ENCODE measurements at regions not wholly inside any gene's neighbourhood (a gene's known extent, or its start where the extent isn't known, plus 50 kb on each side); places are given as distances from the start of the nearest gene placed in this dataset.

GRCh38 chr13:40080676-40081075, 425.2 kb downstream of the COG6 start:
- Histone ChIP-seq H3K27me3 (no peaks in the 10 kb centered on the region), H3K9me2 (replicated peaks; ENCODE audit: insufficient read depth) (no peaks in the 10 kb centered on the region), H3K36me3 (replicated peaks; ENCODE audit: insufficient read depth, low read depth) (no peaks in the 10 kb centered on the region), H3K27ac (no peak overlapping the region), H3K4me3 (no peak overlapping the region), H4K20me1 (ENCODE audit: insufficient read depth, poor library complexity, severe bottlenecking) (no peaks in the 10 kb centered on the region), H3K9me3 (ENCODE audit: low read depth) (no peaks in the 10 kb centered on the region), H3K4me2 (no peak overlapping the region), H3K4me1 (ENCODE audit: insufficient read depth) (no peaks in the 10 kb centered on the region), H2AFZ (no peak overlapping the region), H3K79me2 (no peaks in the 10 kb centered on the region)
- 91% methylated on average over 2 of the region's 2 CpGs for WGBS (ENCODE audit: low lambda C conversion rate, missing lambda C conversion rate)
- no peak for DNase-seq (ENCODE audit: low spot score)
- TF ChIP-seq CTCF (IDR thresholded peaks at IDR 0.05; ENCODE audit: poor library complexity), result no peak
- TF ChIP-seq EZH2 (IDR thresholded peaks at IDR 0.05; ENCODE audit: borderline replicate concordance), result no peak
- TF ChIP-seq EZH2phosphoT487 (IDR thresholded peaks at IDR 0.05; ENCODE audit: low read depth, severe bottlenecking, unreplicated experiment), result no peak

- Histone ChIP-seq H3K9me2 (replicated peaks; ENCODE audit: insufficient read depth) (no peaks in the 10 kb centered on the region), H3K4me1 (ENCODE audit: insufficient read depth) (no peaks in the 10 kb centered on the region), H3K27me3 (no peaks in the 10 kb centered on the region), H3K4me2 (no peak overlapping the region), H3K79me2 (no peaks in the 10 kb centered on the region), H3K27ac (no peak overlapping the region), H3K36me3 (replicated peaks; ENCODE audit: insufficient read depth, low read depth) (no peaks in the 10 kb centered on the region), H4K20me1 (ENCODE audit: insufficient read depth, poor library complexity, severe bottlenecking) (no peaks in the 10 kb centered on the region), H2AFZ (no peak overlapping the region), H3K4me3 (no peak overlapping the region), H3K9me3 (ENCODE audit: low read depth) (no peaks in the 10 kb centered on the region)
- TF ChIP-seq CTCF (IDR thresholded peaks at IDR 0.05; ENCODE audit: poor library complexity) (no peak), EZH2phosphoT487 (IDR thresholded peaks at IDR 0.05; ENCODE audit: low read depth, severe bottlenecking, unreplicated experiment) (no peak), EZH2 (IDR thresholded peaks at IDR 0.05; ENCODE audit: borderline replicate concordance) (no peak)
- WGBS (ENCODE audit: low lambda C conversion rate, missing lambda C conversion rate), result 87% methylated on average over 8 of the region's 8 CpGs
- no peak for DNase-seq (ENCODE audit: low spot score)
These were observed 427.2 kb downstream of the COG6 start for GRCh38 chr13:40082639-40083038.

GRCh38 chr13:40083841-40084240, 428.4 kb downstream of the COG6 start:
- Histone ChIP-seq H3K9me2 (replicated peaks; ENCODE audit: insufficient read depth) (no peaks in the 10 kb centered on the region), H2AFZ (no peak overlapping the region), H4K20me1 (ENCODE audit: insufficient read depth, poor library complexity, severe bottlenecking) (no peaks in the 10 kb centered on the region), H3K9me3 (ENCODE audit: low read depth) (no peaks in the 10 kb centered on the region), H3K79me2 (no peaks in the 10 kb centered on the region), H3K4me1 (ENCODE audit: insufficient read depth) (no peaks in the 10 kb centered on the region), H3K27ac (no peak overlapping the region), H3K36me3 (replicated peaks; ENCODE audit: insufficient read depth, low read depth) (no peaks in the 10 kb centered on the region), H3K4me3 (no peak overlapping the region), H3K27me3 (no peaks in the 10 kb centered on the region), H3K4me2 (no peak overlapping the region)
- TF ChIP-seq CTCF (IDR thresholded peaks at IDR 0.05; ENCODE audit: poor library complexity), result no peak
- no peak for TF ChIP-seq EZH2phosphoT487 (IDR thresholded peaks at IDR 0.05; ENCODE audit: low read depth, severe bottlenecking, unreplicated experiment)
- no peak for TF ChIP-seq EZH2 (IDR thresholded peaks at IDR 0.05; ENCODE audit: borderline replicate concordance)
- DNase-seq (ENCODE audit: low spot score), result no peak
- 81% methylated on average over 2 of the region's 2 CpGs for WGBS (ENCODE audit: low lambda C conversion rate, missing lambda C conversion rate)

- Histone ChIP-seq H3K27ac (no peak overlapping the region), H3K79me2 (no peaks in the 10 kb centered on the region), H3K9me2 (replicated peaks; ENCODE audit: insufficient read depth) (no peaks in the 10 kb centered on the region), H3K9me3 (ENCODE audit: low read depth) (no peaks in the 10 kb centered on the region), H3K4me1 (ENCODE audit: insufficient read depth) (no peaks in the 10 kb centered on the region), H4K20me1 (ENCODE audit: insufficient read depth, poor library complexity, severe bottlenecking) (no peaks in the 10 kb centered on the region), H2AFZ (no peak overlapping the region), H3K4me3 (no peak overlapping the region), H3K36me3 (replicated peaks; ENCODE audit: insufficient read depth, low read depth) (no peaks in the 10 kb centered on the region), H3K4me2 (no peak overlapping the region), H3K27me3 (no peaks in the 10 kb centered on the region)
- DNase-seq (ENCODE audit: low spot score), result no peak
- TF ChIP-seq EZH2phosphoT487 (IDR thresholded peaks at IDR 0.05; ENCODE audit: low read depth, severe bottlenecking, unreplicated experiment) (no peak), CTCF (IDR thresholded peaks at IDR 0.05; ENCODE audit: poor library complexity) (no peak), EZH2 (IDR thresholded peaks at IDR 0.05; ENCODE audit: borderline replicate concordance) (no peak)
- WGBS (ENCODE audit: low lambda C conversion rate, missing lambda C conversion rate), result 72% methylated on average over 2 of the region's 2 CpGs
These were observed 429.5 kb downstream of the COG6 start for GRCh38 chr13:40084934-40085333.
